Liver (tissue), 8 donors: ENCODE measurements at regions not wholly inside any gene's neighbourhood (a gene's known extent, or its start where the extent isn't known, plus 50 kb on each side); places are given as distances from the start of the nearest gene placed in this dataset.

Source experiments
- DNase-seq: peaks from one replicate; pipeline ENCODE4 v3.0.0-alpha.2; 2017; ENCODE audit warnings: low spot score
- H3K27ac ChIP-seq, 2 donors: one replicate each; pipeline ENCODE4 v1.7.0; 2013; ENCODE audit warnings: inconsistent platforms in 2 of 2, low read length in 2 of 2, control low read depth in 1 of 2, low read depth in 1 of 2, mild to moderate bottlenecking in 1 of 2
- H3K27me3 ChIP-seq, 4 donors: one replicate each; pipeline versions ENCODE4 v1.6.1 to v1.7.0; 2013; ENCODE audit warnings: low read length in 3 of 4, inconsistent platforms in 1 of 4, mild to moderate bottlenecking in 1 of 4, moderate library complexity in 1 of 4; ENCODE audit not compliant: control insufficient read depth in 4 of 4, insufficient read depth in 4 of 4
- H3K36me3 ChIP-seq, 4 donors: one replicate each; pipeline versions ENCODE4 v1.6.1 to v1.7.0; 2013; ENCODE audit warnings: low read length in 3 of 4, mild to moderate bottlenecking in 3 of 4, low read depth in 1 of 4, moderate library complexity in 1 of 4; ENCODE audit not compliant: control insufficient read depth in 4 of 4, insufficient read depth in 3 of 4
- H3K4me1 ChIP-seq, 4 donors: one replicate each; pipeline versions ENCODE4 v1.6.1 to v1.7.0; 2013; ENCODE audit warnings: low read length in 3 of 4, mild to moderate bottlenecking in 3 of 4, moderate library complexity in 1 of 4; ENCODE audit not compliant: control insufficient read depth in 4 of 4, insufficient read depth in 4 of 4
- H3K4me3 ChIP-seq, 3 donors: one replicate each; pipeline versions ENCODE4 v1.6.1 to v1.7.0; 2013; ENCODE audit warnings: low read length in 3 of 3, control low read depth in 1 of 3, low read depth in 1 of 3, mild to moderate bottlenecking in 1 of 3
- H3K9ac ChIP-seq, 2 donors: one replicate each; pipeline ENCODE4 v1.7.0; 2013; ENCODE audit warnings: low read length in 2 of 2, mild to moderate bottlenecking in 2 of 2, moderate library complexity in 2 of 2, control low read depth in 1 of 2, low read depth in 1 of 2
- H3K9me3 ChIP-seq, 4 donors: one replicate each; pipeline versions ENCODE4 v1.6.1 to v1.7.0; 2013; ENCODE audit warnings: low read length in 3 of 4; ENCODE audit not compliant: control insufficient read depth in 4 of 4
- CTCF ChIP-seq: fragments of 150-350 bp; IDR thresholded peaks from 2 replicates; pipeline ENCODE4 v1.5.1; 2017; ENCODE audit warnings: improper control_type of control experiment, low read depth, low read length; ENCODE audit not compliant: missing input control
- EGR1 ChIP-seq, 2 donors: IDR thresholded peaks; 2 replicates each; pipeline ENCODE4 v1.6.1; 2016 to 2018; ENCODE audit warnings: antibody characterized with exemption in 2 of 2, low read depth in 2 of 2
- FOXA1 ChIP-seq: IDR thresholded peaks from 2 replicates; pipeline ENCODE4 v1.6.1; 2016; ENCODE audit warnings: antibody characterized with exemption
- FOXA2 ChIP-seq: IDR thresholded peaks from 2 replicates; pipeline ENCODE4 v1.6.1; 2016; ENCODE audit warnings: antibody characterized with exemption
- GABPA ChIP-seq, 2 donors: IDR thresholded peaks in 1 of 2; conservative IDR thresholded peaks in 1 of 2; 2 replicates each; pipeline ENCODE4 v1.6.1; 2016; ENCODE audit warnings: antibody characterized with exemption in 2 of 2, mild to moderate bottlenecking in 1 of 2, moderate library complexity in 1 of 2
- HNF4A ChIP-seq, 2 donors: conservative IDR thresholded peaks; 2 replicates each; pipeline ENCODE4 v1.6.1; 2016; ENCODE audit warnings: antibody characterized with exemption in 2 of 2, mild to moderate bottlenecking in 2 of 2
- HNF4G ChIP-seq: IDR thresholded peaks from 2 replicates; pipeline ENCODE4 v1.6.1; 2016; ENCODE audit warnings: antibody characterized with exemption
- JUND ChIP-seq, 2 donors: IDR thresholded peaks; 2 replicates each; pipeline ENCODE4 v1.6.1; 2016; ENCODE audit warnings: antibody characterized with exemption in 2 of 2
- NR2F2 ChIP-seq: IDR thresholded peaks from 2 replicates; pipeline ENCODE4 v1.6.1; 2016; ENCODE audit warnings: antibody characterized with exemption
- RAD21 ChIP-seq, 2 donors: IDR thresholded peaks; 2 replicates each; pipeline ENCODE4 v1.6.1; 2016; ENCODE audit warnings: antibody characterized with exemption in 2 of 2, mild to moderate bottlenecking in 2 of 2
- RXRA ChIP-seq, 2 donors: IDR thresholded peaks; 2 replicates each; pipeline ENCODE4 v1.6.1; 2017 to 2018; ENCODE audit warnings: antibody characterized with exemption in 2 of 2, mild to moderate bottlenecking in 1 of 2
- SP1 ChIP-seq: IDR thresholded peaks from 2 replicates; pipeline ENCODE4 v1.6.1; 2018; ENCODE audit warnings: antibody characterized with exemption, mild to moderate bottlenecking
- TAF1 ChIP-seq: conservative IDR thresholded peaks from 2 replicates; pipeline ENCODE4 v1.6.1; 2016; ENCODE audit warnings: antibody characterized with exemption, mild to moderate bottlenecking
- YY1 ChIP-seq: IDR thresholded peaks from 2 replicates; pipeline ENCODE4 v1.6.1; 2016; ENCODE audit warnings: antibody characterized with exemption, mild to moderate bottlenecking
- ZBTB33 ChIP-seq: IDR thresholded peaks from 2 replicates; pipeline ENCODE4 v1.6.1; 2016; ENCODE audit warnings: antibody characterized with exemption
- WGBS: extraction: QIAGEN DNeasy Blood & Tissue Kit; methylation state at CpG from one replicate; pipeline ENCODE4 v1.1.7; 2013; 5-methylcytosine and 5-hydroxymethylcytosine counted together
- TF ChIP-seq, protein P1 (sequence below): IDR thresholded peaks from 2 replicates; pipeline ENCODE4 v1.6.1; 2016; ENCODE audit warnings: antibody characterized with exemption
- TF ChIP-seq, protein P2 (sequence below): IDR thresholded peaks from 2 replicates; pipeline ENCODE4 v1.6.1; 2016; ENCODE audit warnings: antibody characterized with exemption
- TF ChIP-seq, protein P3 (sequence below): IDR thresholded peaks from 2 replicates; pipeline ENCODE4 v1.6.1; 2016; ENCODE audit warnings: antibody characterized with exemption, mild to moderate bottlenecking
- donor health status: healthy.
- donor health status: healthy.
- donor health status: healthy.
- donor health status: healthy.
- donor health status: healthy.

GRCh38 chr13:86585835-86586234 lies 786.6 kb upstream of the SLITRK6 start:
- TF ChIP-seq EGR1 (IDR thresholded peaks at IDR 0.05; ENCODE audit: low read depth in 2 of 2) = no peak
- no peak for TF ChIP-seq TAF1
- TF ChIP-seq HNF4A (conservative IDR thresholded peaks at IDR 0.05) = no peak
- TF ChIP-seq RXRA (IDR thresholded peaks at IDR 0.05) = no peak
- TF ChIP-seq RAD21 (IDR thresholded peaks at IDR 0.05) = no peak
- no peak for TF ChIP-seq ZBTB33
- TF ChIP-seq FOXA2 = no peak
- TF ChIP-seq YY1 = no peak
- no peak for TF ChIP-seq HNF4G
- TF ChIP-seq, protein P1, sequence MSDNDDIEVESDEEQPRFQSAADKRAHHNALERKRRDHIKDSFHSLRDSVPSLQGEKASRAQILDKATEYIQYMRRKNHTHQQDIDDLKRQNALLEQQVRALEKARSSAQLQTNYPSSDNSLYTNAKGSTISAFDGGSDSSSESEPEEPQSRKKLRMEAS = no peak
- TF ChIP-seq GABPA (IDR thresholded peaks at IDR 0.05 in 1 of 2, conservative IDR thresholded peaks at IDR 0.05 in 1 of 2) = no peak
- TF ChIP-seq, protein P2, sequence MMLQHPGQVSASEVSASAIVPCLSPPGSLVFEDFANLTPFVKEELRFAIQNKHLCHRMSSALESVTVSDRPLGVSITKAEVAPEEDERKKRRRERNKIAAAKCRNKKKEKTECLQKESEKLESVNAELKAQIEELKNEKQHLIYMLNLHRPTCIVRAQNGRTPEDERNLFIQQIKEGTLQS = no peak
- no peak for TF ChIP-seq FOXA1
- TF ChIP-seq CTCF = no peak
- no peak for TF ChIP-seq NR2F2
- TF ChIP-seq, protein P3, sequence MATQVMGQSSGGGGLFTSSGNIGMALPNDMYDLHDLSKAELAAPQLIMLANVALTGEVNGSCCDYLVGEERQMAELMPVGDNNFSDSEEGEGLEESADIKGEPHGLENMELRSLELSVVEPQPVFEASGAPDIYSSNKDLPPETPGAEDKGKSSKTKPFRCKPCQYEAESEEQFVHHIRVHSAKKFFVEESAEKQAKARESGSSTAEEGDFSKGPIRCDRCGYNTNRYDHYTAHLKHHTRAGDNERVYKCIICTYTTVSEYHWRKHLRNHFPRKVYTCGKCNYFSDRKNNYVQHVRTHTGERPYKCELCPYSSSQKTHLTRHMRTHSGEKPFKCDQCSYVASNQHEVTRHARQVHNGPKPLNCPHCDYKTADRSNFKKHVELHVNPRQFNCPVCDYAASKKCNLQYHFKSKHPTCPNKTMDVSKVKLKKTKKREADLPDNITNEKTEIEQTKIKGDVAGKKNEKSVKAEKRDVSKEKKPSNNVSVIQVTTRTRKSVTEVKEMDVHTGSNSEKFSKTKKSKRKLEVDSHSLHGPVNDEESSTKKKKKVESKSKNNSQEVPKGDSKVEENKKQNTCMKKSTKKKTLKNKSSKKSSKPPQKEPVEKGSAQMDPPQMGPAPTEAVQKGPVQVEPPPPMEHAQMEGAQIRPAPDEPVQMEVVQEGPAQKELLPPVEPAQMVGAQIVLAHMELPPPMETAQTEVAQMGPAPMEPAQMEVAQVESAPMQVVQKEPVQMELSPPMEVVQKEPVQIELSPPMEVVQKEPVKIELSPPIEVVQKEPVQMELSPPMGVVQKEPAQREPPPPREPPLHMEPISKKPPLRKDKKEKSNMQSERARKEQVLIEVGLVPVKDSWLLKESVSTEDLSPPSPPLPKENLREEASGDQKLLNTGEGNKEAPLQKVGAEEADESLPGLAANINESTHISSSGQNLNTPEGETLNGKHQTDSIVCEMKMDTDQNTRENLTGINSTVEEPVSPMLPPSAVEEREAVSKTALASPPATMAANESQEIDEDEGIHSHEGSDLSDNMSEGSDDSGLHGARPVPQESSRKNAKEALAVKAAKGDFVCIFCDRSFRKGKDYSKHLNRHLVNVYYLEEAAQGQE = no peak
- TF ChIP-seq SP1 = no peak
- TF ChIP-seq JUND (IDR thresholded peaks at IDR 0.05) = no peak
- Histone ChIP-seq H3K4me3 (no peak overlapping the region), H3K4me1 (peaks cover 0 to 2% (median 0%) of the 10 kb centered on the region in 4 donors), H3K9ac (no peak overlapping the region), H3K36me3 (no peaks in the 10 kb centered on the region), H3K27ac (no peak overlapping the region), H3K27me3 (no peaks in the 10 kb centered on the region), H3K9me3 (peaks cover 0 to 3% (median 0%) of the 10 kb centered on the region in 4 donors)
- 37% methylated on average over 2 of the region's 2 CpGs for WGBS
- no peak for DNase-seq

DNA sequence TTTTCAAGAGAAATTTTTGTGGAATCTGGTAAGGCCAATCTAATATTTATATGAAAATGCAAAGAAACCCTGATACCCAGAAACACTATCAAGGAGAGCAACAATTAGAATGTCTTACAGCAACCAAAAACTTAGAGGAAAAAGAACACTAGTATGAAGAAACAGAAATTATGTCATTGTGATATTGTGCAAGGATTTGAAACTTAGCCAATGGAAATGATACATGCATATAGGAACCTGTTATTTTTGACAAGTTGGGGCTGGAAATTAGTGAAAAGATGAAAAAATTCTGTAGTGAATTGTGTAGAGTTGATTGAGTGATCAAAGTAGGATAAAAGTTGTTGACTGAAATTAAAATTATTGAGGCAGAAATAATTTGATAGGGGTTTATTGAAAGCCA lies 792.6 kb upstream of the SLITRK6 start:
- Histone ChIP-seq H3K27ac (no peak overlapping the region), H3K4me3 (no peak overlapping the region), H3K4me1 (no peaks in the 10 kb centered on the region), H3K9ac (no peak overlapping the region), H3K36me3 (no peaks in the 10 kb centered on the region), H3K9me3 (no peaks in the 10 kb centered on the region), H3K27me3 (no peaks in the 10 kb centered on the region)
- no peak for DNase-seq
- TF ChIP-seq TAF1 (no peak), CTCF (no peak), RXRA (IDR thresholded peaks at IDR 0.05) (no peak), FOXA1 (no peak), JUND (IDR thresholded peaks at IDR 0.05) (no peak), YY1 (no peak), ZBTB33 (no peak), HNF4A (conservative IDR thresholded peaks at IDR 0.05) (no peak)
